ENCODE measurements at regions not wholly inside any gene's neighbourhood (a gene's known extent, or its start where the extent isn't known, plus 50 kb on each side); places are given as distances from the start of the nearest gene placed in this dataset.

DNA sequence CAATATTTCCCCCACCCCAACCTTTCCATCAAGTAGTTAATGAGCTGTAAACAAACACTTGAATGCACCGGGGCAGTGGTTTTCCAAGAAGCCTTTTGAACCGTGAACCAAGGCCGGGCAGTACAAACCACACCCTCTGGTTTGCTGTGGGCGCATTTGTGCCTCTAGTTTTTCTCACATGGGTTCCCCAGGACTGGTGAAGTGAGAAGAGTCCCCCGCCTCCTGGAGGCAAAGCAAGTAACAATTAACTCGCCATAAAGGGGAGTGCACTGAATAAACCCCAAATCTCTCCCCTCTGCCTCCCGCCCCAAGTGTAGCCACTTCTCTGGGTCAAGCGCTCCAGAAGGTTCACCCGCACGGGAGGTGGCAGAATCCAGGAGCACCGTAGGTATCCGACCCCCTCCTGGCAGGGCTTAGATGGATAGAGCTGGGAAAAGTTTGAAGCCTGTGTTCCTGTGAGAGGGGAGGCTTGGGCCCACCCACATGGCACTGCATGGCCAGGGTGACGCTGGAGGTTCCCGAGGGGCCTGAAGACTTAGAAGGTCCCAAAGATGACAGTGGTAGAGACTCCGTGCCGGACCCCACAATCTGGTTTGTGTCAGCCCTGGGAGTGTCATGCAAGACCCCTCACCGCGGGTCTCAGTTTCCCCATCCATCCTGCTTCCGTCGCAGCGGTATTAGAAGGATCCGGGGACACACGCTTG is 182.2 kb downstream of the SMAD2 start:
- TF ChIP-seq, protein P1, sequence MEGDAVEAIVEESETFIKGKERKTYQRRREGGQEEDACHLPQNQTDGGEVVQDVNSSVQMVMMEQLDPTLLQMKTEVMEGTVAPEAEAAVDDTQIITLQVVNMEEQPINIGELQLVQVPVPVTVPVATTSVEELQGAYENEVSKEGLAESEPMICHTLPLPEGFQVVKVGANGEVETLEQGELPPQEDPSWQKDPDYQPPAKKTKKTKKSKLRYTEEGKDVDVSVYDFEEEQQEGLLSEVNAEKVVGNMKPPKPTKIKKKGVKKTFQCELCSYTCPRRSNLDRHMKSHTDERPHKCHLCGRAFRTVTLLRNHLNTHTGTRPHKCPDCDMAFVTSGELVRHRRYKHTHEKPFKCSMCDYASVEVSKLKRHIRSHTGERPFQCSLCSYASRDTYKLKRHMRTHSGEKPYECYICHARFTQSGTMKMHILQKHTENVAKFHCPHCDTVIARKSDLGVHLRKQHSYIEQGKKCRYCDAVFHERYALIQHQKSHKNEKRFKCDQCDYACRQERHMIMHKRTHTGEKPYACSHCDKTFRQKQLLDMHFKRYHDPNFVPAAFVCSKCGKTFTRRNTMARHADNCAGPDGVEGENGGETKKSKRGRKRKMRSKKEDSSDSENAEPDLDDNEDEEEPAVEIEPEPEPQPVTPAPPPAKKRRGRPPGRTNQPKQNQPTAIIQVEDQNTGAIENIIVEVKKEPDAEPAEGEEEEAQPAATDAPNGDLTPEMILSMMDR (IDR thresholded peaks at IDR 0.05), result no peak
- TF ChIP-seq POLR2A (IDR thresholded peaks at IDR 0.05), result no peak

All from vagina (tissue), 2 donors.